Sigmoid colon (tissue), 6 donors: ENCODE measurements at regions not wholly inside any gene's neighbourhood (a gene's known extent, or its start where the extent isn't known, plus 50 kb on each side); places are given as distances from the start of the nearest gene placed in this dataset.
"Not testable (repeated sequence)": the region's sequence is repeated elsewhere in the genome, so short reads cannot be mapped to it uniquely, and the experiment has no call there.

ENCODE experiments used
- DNase-seq: peaks from one replicate; pipeline ENCODE4 v3.0.0-alpha.2; 2019
- H3K27ac ChIP-seq, 4 donors: fragments of 200-600 bp; sonication (generic); one replicate each; pipeline ENCODE4 v1.5.1; 2016 to 2019; ENCODE audit warnings: mild to moderate bottlenecking in 1 of 4
- H3K27me3 ChIP-seq, 3 donors: fragments of 200-600 bp; sonication (generic); one replicate each; pipeline ENCODE4 v1.5.1; 2019; ENCODE audit warnings: mild to moderate bottlenecking in 1 of 3
- H3K36me3 ChIP-seq, 4 donors: fragments of 200-600 bp; sonication (generic); one replicate each; pipeline ENCODE4 v1.5.1; 2016 to 2019
- H3K4me1 ChIP-seq, 4 donors: fragments of 200-600 bp; sonication (generic); one replicate each; pipeline ENCODE4 v1.5.1; 2017 to 2019
- H3K4me3 ChIP-seq, 4 donors: fragments of 200-600 bp; sonication (generic); one replicate each; pipeline ENCODE4 v1.5.1; 2017 to 2019; ENCODE audit warnings: mild to moderate bottlenecking in 2 of 4, moderate library complexity in 1 of 4
- H3K9me3 ChIP-seq, 4 donors: fragments of 200-600 bp in 3 of 4; sonication (generic) in 3 of 4; one replicate each; pipeline versions ENCODE4 v1.5.1 to v1.6.1; 2013 to 2019
- EP300 ChIP-seq, 4 donors: sonication (generic); formaldehyde crosslinking; IDR thresholded peaks; one replicate each; pipeline ENCODE4 v1.6.1; 2017; ENCODE audit warnings: antibody characterized with exemption in 4 of 4
- POLR2A ChIP-seq, 2 donors: fragments of 450-650 bp; IDR thresholded peaks; one replicate each; pipeline ENCODE4 v1.6.1; 2016; ENCODE audit warnings: antibody characterized with exemption in 2 of 2, mild to moderate bottlenecking in 2 of 2, moderate library complexity in 2 of 2
- POLR2AphosphoS5 ChIP-seq, 4 donors: sonication (generic); formaldehyde crosslinking; IDR thresholded peaks; one replicate each; pipeline ENCODE4 v1.6.1; 2017; ENCODE audit warnings: antibody characterized with exemption in 4 of 4
- WGBS, 2 donors: extraction: QIAGEN DNeasy Blood & Tissue Kit; methylation state at CpG; one replicate each; pipeline ENCODE4 v1.1.7; 2013; 5-methylcytosine and 5-hydroxymethylcytosine counted together
- intact Hi-C: fragments of 100-400 bp; cut with DNase I; formaldehyde crosslinking; loops from one replicate; pipeline ENCODE4 v1.15.1; 2023
- TF ChIP-seq, protein P1 (sequence below), 4 experiments: fragments of 450-650 bp in 3 of 4; fragments of 200-600 bp in 1 of 4; IDR thresholded peaks; one replicate each; pipeline ENCODE4 v1.5.1; 2016 to 2019; ENCODE audit warnings: antibody characterized with exemption in 4 of 4, mild to moderate bottlenecking in 3 of 4, moderate library complexity in 2 of 4
- donor health status: healthy with polysubstance abuse.
- donor health status: healthy.

DNA sequence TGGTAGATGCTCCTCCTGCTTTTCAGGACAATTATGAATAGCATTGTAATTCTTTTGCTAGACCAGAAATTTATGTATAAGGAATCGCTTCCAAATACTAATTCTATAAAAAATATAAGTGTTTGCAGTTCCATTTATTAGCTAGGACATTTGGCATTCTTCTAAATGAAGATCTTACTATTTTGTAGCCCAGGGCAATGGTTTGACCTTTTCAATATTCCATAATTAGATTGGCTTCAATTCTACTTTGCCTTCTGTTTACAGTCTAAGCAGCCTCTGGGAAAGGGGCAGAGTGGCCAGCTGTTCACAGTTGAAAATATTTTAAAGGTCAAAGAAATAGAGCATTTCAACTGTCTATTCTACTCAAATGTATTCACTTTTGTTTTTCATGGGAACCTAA is 912.1 kb upstream of the GRIA3 start:
- no peaks in the 10 kb centered on the region for H3K27me3 ChIP-seq
- H3K27ac ChIP-seq: no peak overlapping the region
- no peaks in the 10 kb centered on the region for H3K36me3 ChIP-seq
- WGBS, 2 donors: 72 to 73% methylated on average over 1 of the region's 1 CpG
- DNase-seq: no peak
- TF ChIP-seq, protein P1, sequence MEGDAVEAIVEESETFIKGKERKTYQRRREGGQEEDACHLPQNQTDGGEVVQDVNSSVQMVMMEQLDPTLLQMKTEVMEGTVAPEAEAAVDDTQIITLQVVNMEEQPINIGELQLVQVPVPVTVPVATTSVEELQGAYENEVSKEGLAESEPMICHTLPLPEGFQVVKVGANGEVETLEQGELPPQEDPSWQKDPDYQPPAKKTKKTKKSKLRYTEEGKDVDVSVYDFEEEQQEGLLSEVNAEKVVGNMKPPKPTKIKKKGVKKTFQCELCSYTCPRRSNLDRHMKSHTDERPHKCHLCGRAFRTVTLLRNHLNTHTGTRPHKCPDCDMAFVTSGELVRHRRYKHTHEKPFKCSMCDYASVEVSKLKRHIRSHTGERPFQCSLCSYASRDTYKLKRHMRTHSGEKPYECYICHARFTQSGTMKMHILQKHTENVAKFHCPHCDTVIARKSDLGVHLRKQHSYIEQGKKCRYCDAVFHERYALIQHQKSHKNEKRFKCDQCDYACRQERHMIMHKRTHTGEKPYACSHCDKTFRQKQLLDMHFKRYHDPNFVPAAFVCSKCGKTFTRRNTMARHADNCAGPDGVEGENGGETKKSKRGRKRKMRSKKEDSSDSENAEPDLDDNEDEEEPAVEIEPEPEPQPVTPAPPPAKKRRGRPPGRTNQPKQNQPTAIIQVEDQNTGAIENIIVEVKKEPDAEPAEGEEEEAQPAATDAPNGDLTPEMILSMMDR (IDR thresholded peaks at IDR 0.05): no peak
- TF ChIP-seq POLR2AphosphoS5 (IDR thresholded peaks at IDR 0.05) (no peak), POLR2A (IDR thresholded peaks at IDR 0.05) (no peak), EP300 (IDR thresholded peaks at IDR 0.05) (no peak)
- intact Hi-C loops: no loop called here
- H3K4me3 ChIP-seq: no peak overlapping the region
- H3K9me3 ChIP-seq: no peaks in the 10 kb centered on the region
- H3K4me1 ChIP-seq: no peaks in the 10 kb centered on the region

DNA sequence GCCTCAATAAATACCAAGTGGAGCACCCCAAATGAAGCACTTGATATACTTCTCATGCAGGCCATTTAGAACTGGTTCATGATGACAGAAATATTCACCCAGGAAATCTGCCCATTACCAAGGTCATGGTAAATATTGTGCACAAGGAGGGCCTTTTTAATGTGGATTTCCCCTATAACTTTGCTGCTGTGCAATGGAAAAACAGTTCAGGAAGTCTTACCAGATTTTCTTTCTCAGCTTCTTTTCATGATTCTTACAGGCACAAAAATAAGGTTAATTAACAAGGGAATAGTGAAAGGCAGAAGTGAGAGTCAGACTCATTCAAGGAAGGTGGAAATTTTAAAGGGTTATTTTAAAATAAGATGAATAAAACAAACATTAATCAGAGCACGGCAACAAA is 904.3 kb upstream of the GRIA3 start:
- TF ChIP-seq POLR2A (IDR thresholded peaks at IDR 0.05) (no peak), EP300 (IDR thresholded peaks at IDR 0.05) (no peak), POLR2AphosphoS5 (IDR thresholded peaks at IDR 0.05) (no peak)
- TF ChIP-seq, protein P1 (IDR thresholded peaks at IDR 0.05): no peak
- Histone ChIP-seq H3K4me3 (no peak overlapping the region), H3K36me3 (no peaks in the 10 kb centered on the region), H3K4me1 (no peaks in the 10 kb centered on the region), H3K27me3 (no peaks in the 10 kb centered on the region), H3K27ac (no peak overlapping the region), H3K9me3 (no peaks in the 10 kb centered on the region)
- 87 to 91% methylated on average over 1 of the region's 1 CpG for WGBS, 2 donors
- DNase-seq: no peak
- intact Hi-C loops: no loop called here

DNA sequence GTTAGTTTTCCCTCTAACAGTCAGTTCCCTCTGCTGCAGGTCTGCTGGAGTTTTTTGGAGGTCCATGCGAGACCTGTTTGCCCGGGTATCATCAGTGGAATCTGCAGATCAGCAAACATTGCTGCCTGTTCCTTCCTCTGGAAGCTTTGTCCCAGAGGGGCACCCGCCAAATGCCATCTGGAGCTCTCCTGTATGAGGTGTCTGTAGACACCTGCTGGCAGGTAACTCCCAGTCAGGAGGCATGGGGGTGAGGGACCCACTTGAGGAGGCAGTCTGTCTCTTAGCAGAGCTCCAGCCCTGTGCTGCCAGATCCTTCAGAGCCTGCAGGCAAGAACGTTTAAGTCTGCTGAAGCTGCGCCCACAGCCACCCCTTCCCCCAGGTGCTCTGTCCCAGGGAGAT is 884.3 kb upstream of the GRIA3 start:
- DNase-seq: peak; percentile 59
- intact Hi-C loops, H3K9me3 ChIP-seq, H3K27ac ChIP-seq, H3K36me3 ChIP-seq, H3K4me3 ChIP-seq, H3K4me1 ChIP-seq, H3K27me3 ChIP-seq: not testable (repeated sequence)
- WGBS, 2 donors: 88 to 89% methylated on average over 5 of the region's 5 CpGs

DNA sequence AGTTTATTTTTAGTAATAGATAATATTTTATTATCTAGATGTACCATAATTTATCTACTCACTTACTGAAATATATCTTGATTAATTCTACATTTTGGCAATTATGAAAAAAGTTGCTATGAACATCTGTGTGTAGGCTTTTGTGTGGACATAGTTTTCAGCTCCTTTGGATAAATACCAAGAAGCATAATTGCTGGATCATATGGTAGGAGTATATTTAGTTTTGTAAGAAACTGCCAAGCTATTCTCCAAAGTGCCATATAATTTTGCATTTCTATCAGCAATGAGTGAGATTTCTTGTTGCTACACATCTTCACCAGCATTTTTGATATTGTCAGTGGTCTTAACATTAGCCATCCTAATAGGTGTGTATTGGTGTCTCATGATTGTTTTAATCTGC is 882.6 kb upstream of the GRIA3 start:
- no peak for DNase-seq
- Histone ChIP-seq H3K9me3 (no peaks in the 10 kb centered on the region), H3K36me3 (no peaks in the 10 kb centered on the region), H3K27ac (no peak overlapping the region), H3K4me1 (no peaks in the 10 kb centered on the region), H3K4me3 (no peak overlapping the region), H3K27me3 (no peaks in the 10 kb centered on the region)
- intact Hi-C loops: no loop called here
- TF ChIP-seq POLR2A (IDR thresholded peaks at IDR 0.05) (no peak), POLR2AphosphoS5 (IDR thresholded peaks at IDR 0.05) (no peak), EP300 (IDR thresholded peaks at IDR 0.05) (no peak)
- TF ChIP-seq, protein P1 (IDR thresholded peaks at IDR 0.05): no peak

DNA sequence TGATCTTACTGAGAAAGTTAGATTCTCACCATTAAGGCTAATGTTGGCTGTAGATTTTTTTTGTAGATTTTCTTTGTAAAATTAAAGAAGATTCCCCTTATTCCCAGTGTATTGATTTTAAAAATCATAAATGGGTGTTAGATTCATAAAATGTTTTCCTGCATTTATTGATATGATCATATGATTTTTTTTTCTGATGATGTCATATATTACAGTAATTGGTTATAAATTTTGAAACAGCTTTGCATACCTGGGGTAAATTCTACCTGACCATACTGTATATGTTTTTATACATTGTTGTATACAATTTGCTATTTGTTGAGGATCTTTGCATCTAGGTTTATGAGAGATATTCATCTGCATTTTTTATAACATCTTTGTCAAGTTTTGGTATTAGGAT is 880.3 kb upstream of the GRIA3 start:
- TF ChIP-seq POLR2A (IDR thresholded peaks at IDR 0.05): no peak
- TF ChIP-seq POLR2AphosphoS5 (IDR thresholded peaks at IDR 0.05): no peak
- TF ChIP-seq, protein P1 (IDR thresholded peaks at IDR 0.05): no peak
- TF ChIP-seq EP300 (IDR thresholded peaks at IDR 0.05): no peak
- no peak for DNase-seq
- Histone ChIP-seq H3K27ac (no peak overlapping the region), H3K27me3 (no peaks in the 10 kb centered on the region), H3K4me1 (no peaks in the 10 kb centered on the region), H3K36me3 (no peaks in the 10 kb centered on the region), H3K9me3 (no peaks in the 10 kb centered on the region), H3K4me3 (no peak overlapping the region)
- intact Hi-C loops: no loop called here
